Astrocyte (in vitro differentiated cells and primary cell): ENCODE measurements at regions not wholly inside any gene's neighbourhood (a gene's known extent, or its start where the extent isn't known, plus 50 kb on each side); places are given as distances from the start of the nearest gene placed in this dataset.

Experiments
- DNase-seq: peaks from one replicate; pipeline ENCODE4 v3.0.0-alpha.2; 2010; ENCODE audit warnings: low read depth
- FAIRE-seq: peaks from 2 replicates; lab custom pipeline; 2011; peaks lifted over from hg19 to GRCh38; lab: Jason Lieb, UNC
- H2AFZ ChIP-seq: 2 replicates; pipeline ENCODE4 v1.6.0; 2012; ENCODE audit warnings: low read depth, low read length, inconsistent platforms
- H3K27ac ChIP-seq: 2 replicates; pipeline ENCODE4 v1.5.1; 2011; ENCODE audit warnings: low read depth, low read length, inconsistent platforms
- H3K27me3 ChIP-seq: 2 replicates; pipeline ENCODE4 v1.6.0; 2011; ENCODE audit warnings: low read length, inconsistent platforms; ENCODE audit not compliant: insufficient read depth
- H3K36me3 ChIP-seq: 2 replicates; pipeline ENCODE4 v1.5.1; 2011; ENCODE audit warnings: low read length, inconsistent platforms; ENCODE audit not compliant: insufficient read depth
- H3K4me1 ChIP-seq: 2 replicates; pipeline ENCODE4 v1.5.1; 2011; ENCODE audit warnings: low read length, inconsistent platforms; ENCODE audit not compliant: insufficient read depth
- H3K4me2 ChIP-seq: 2 replicates; pipeline ENCODE4 v1.6.0; 2012; ENCODE audit warnings: low read length, inconsistent platforms
- H3K4me3 ChIP-seq: 2 replicates; pipeline ENCODE4 v1.5.1; 2011; ENCODE audit warnings: low read depth, mild to moderate bottlenecking, low read length, inconsistent platforms; ENCODE audit not compliant: insufficient read depth
- H3K79me2 ChIP-seq: 2 replicates; pipeline ENCODE4 v1.6.0; 2012; ENCODE audit warnings: mild to moderate bottlenecking, low read length, inconsistent platforms; ENCODE audit not compliant: insufficient read depth
- H3K9ac ChIP-seq: 2 replicates; pipeline ENCODE4 v1.6.0; 2012; ENCODE audit warnings: mild to moderate bottlenecking, low read length, inconsistent platforms
- H3K9me3 ChIP-seq: 2 replicates; pipeline ENCODE4 v1.5.1; 2012; ENCODE audit warnings: low read depth, mild to moderate bottlenecking, low read length, inconsistent platforms; ENCODE audit not compliant: insufficient read depth
- H4K20me1 ChIP-seq: 2 replicates; pipeline ENCODE4 v1.6.0; 2012; ENCODE audit warnings: low read length, inconsistent platforms; ENCODE audit not compliant: insufficient read depth
- H3K27ac Mint-ChIP-seq: one replicate; pipeline ENCODE4 v1.8.0; 2021; ENCODE audit warnings: mild to moderate bottlenecking, mixed read lengths; ENCODE audit not compliant: unreplicated experiment
- H3K27me3 Mint-ChIP-seq: one replicate; pipeline ENCODE4 v1.8.0; 2021; ENCODE audit warnings: low read depth, mixed read lengths; ENCODE audit not compliant: unreplicated experiment
- H3K36me3 Mint-ChIP-seq: one replicate; pipeline ENCODE4 v1.8.0; 2021; ENCODE audit warnings: low read depth, mixed read lengths; ENCODE audit not compliant: unreplicated experiment
- H3K4me1 Mint-ChIP-seq: one replicate; pipeline ENCODE4 v1.8.0; 2021; ENCODE audit warnings: low read depth, mixed read lengths; ENCODE audit not compliant: unreplicated experiment
- H3K4me3 Mint-ChIP-seq: one replicate; pipeline ENCODE4 v1.8.0; 2021; ENCODE audit warnings: mild to moderate bottlenecking, moderate library complexity, mixed read lengths; ENCODE audit not compliant: unreplicated experiment
- H3K9me3 Mint-ChIP-seq: one replicate; pipeline ENCODE4 v1.8.0; 2021; ENCODE audit warnings: mild to moderate bottlenecking, mixed read lengths; ENCODE audit not compliant: unreplicated experiment
- CTCF ChIP-seq: IDR thresholded peaks from 2 replicates; pipeline ENCODE4 v1.5.1; 2011; ENCODE audit warnings: low read depth, mild to moderate bottlenecking, inconsistent platforms, low read length, moderate library complexity; ENCODE audit not compliant: insufficient read depth
- EZH2 ChIP-seq: IDR thresholded peaks from 2 replicates; pipeline ENCODE4 v1.6.1; 2012; ENCODE audit warnings: mild to moderate bottlenecking, low read length, inconsistent platforms; ENCODE audit not compliant: insufficient read depth

DNA sequence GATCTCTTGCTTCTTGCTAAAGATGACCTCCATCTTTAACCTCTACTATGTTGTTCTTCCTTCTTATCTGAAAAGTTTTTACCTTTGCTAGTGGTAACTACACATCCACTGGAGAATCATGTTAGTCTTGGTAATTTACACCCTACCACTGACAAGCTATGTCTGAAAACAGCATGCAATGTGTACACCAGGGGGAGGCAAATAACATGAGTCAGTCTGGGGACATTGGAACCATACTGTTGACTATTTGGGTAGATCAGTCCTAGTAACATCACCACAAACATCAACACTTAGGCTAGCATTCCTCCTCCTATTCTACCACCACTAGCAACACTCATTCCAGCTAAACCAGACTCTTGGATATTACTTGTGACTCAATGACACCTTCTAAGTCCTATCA is 549.0 kb downstream of the KCNT2 start:
- Mint-ChIP-seq H3K4me3 (no peak overlapping the region), H3K9me3 (no peaks in the 10 kb centered on the region), H3K27me3 (no peaks in the 10 kb centered on the region), H3K36me3 (no peaks in the 10 kb centered on the region), H3K27ac (no peak overlapping the region), H3K4me1 (peaks cover 4% of the 10 kb centered on the region)
- no peak overlapping the region for H3K27ac ChIP-seq
- H3K79me2 ChIP-seq: no peaks in the 10 kb centered on the region
- H2AFZ ChIP-seq: no peak overlapping the region
- no peaks in the 10 kb centered on the region for H3K4me1 ChIP-seq
- H3K4me2 ChIP-seq: no peak overlapping the region
- no peaks in the 10 kb centered on the region for H4K20me1 ChIP-seq
- no peaks in the 10 kb centered on the region for H3K9me3 ChIP-seq
- no peak overlapping the region for H3K4me3 ChIP-seq
- DNase-seq (no peak), FAIRE-seq (no peak)
- H3K9ac ChIP-seq: no peak overlapping the region
- H3K27me3 ChIP-seq: no peaks in the 10 kb centered on the region
- H3K36me3 ChIP-seq: no peaks in the 10 kb centered on the region
- no peak for TF ChIP-seq EZH2
- TF ChIP-seq CTCF: no peak

DNA sequence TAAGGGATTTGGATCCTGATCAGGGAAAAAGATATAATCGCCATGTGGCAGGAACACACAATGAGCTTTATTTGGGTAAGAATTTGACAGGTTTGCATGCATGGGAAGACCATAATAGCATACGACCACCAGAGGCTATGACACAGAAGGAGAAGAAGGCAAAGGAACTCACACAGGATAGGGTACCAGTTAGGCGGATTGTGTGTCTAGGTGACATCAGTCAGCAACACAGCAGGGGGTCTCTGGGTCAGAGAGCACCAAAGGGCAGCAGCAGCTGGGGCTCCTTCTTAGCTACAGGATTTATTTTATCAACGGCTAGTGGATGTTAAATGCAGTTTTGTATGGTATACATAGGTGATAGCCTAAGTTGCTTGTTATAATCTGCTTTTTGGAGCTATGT is 551.3 kb downstream of the KCNT2 start:
- H3K27ac Mint-ChIP-seq: no peak overlapping the region
- peaks cover 2% of the 10 kb centered on the region for H3K4me1 Mint-ChIP-seq
- no peak overlapping the region for H3K4me3 Mint-ChIP-seq
- H3K27ac ChIP-seq: no peak overlapping the region
- H3K79me2 ChIP-seq: no peaks in the 10 kb centered on the region
- H3K36me3 ChIP-seq: no peaks in the 10 kb centered on the region
- no peaks in the 10 kb centered on the region for H3K9me3 ChIP-seq
- FAIRE-seq: no peak
- no peak for DNase-seq
- H3K27me3 Mint-ChIP-seq: no peaks in the 10 kb centered on the region
- H4K20me1 ChIP-seq: no peaks in the 10 kb centered on the region
- no peak overlapping the region for H2AFZ ChIP-seq
- H3K9ac ChIP-seq: no peak overlapping the region
- H3K36me3 Mint-ChIP-seq: no peaks in the 10 kb centered on the region
- no peak overlapping the region for H3K4me3 ChIP-seq
- H3K4me1 ChIP-seq: no peaks in the 10 kb centered on the region
- TF ChIP-seq CTCF (no peak), EZH2 (no peak)
- no peak overlapping the region for H3K4me2 ChIP-seq
- H3K9me3 Mint-ChIP-seq: no peaks in the 10 kb centered on the region
- no peaks in the 10 kb centered on the region for H3K27me3 ChIP-seq

- Histone ChIP-seq H3K9me3 (no peaks in the 10 kb centered on the region), H3K4me2 (no peak overlapping the region), H2AFZ (no peak overlapping the region), H3K4me3 (no peak overlapping the region), H3K27me3 (no peaks in the 10 kb centered on the region), H4K20me1 (no peaks in the 10 kb centered on the region), H3K4me1 (no peaks in the 10 kb centered on the region), H3K79me2 (no peaks in the 10 kb centered on the region), H3K9ac (no peak overlapping the region), H3K27ac (no peak overlapping the region), H3K36me3 (no peaks in the 10 kb centered on the region)
- DNase-seq (no peak), FAIRE-seq (no peak)
- Mint-ChIP-seq H3K27me3 (no peaks in the 10 kb centered on the region), H3K4me3 (no peak overlapping the region), H3K27ac (no peak overlapping the region), H3K4me1 (peaks cover 2% of the 10 kb centered on the region), H3K9me3 (no peaks in the 10 kb centered on the region), H3K36me3 (no peaks in the 10 kb centered on the region)
- TF ChIP-seq EZH2 (no peak), CTCF (no peak)
These were observed 558.8 kb downstream of the KCNT2 start for GRCh38 chr1:196049407-196049806.
